SK-N-SH (cell line): ENCODE measurements at regions not wholly inside any gene's neighbourhood (a gene's known extent, or its start where the extent isn't known, plus 50 kb on each side); places are given as distances from the start of the nearest gene placed in this dataset.

Experiments
- TF ChIP-seq, protein P1 (sequence below): IDR thresholded peaks from 2 replicates; pipeline ENCODE4 v1.6.1; 2012; ENCODE audit warnings: mild to moderate bottlenecking, low read depth, low read length, moderate library complexity
- TF ChIP-seq, protein P2 (sequence below): fragments of 200-600 bp; sonication (generic); IDR thresholded peaks from 2 replicates; pipeline ENCODE4 v1.6.1; 2017; ENCODE audit warnings: antibody characterized with exemption, mild to moderate bottlenecking, moderate library complexity
- TF ChIP-seq, protein P3 (sequence below): IDR thresholded peaks from 2 replicates; pipeline ENCODE4 v1.4.0; 2012; ENCODE audit warnings: low read depth, borderline replicate concordance

DNA sequence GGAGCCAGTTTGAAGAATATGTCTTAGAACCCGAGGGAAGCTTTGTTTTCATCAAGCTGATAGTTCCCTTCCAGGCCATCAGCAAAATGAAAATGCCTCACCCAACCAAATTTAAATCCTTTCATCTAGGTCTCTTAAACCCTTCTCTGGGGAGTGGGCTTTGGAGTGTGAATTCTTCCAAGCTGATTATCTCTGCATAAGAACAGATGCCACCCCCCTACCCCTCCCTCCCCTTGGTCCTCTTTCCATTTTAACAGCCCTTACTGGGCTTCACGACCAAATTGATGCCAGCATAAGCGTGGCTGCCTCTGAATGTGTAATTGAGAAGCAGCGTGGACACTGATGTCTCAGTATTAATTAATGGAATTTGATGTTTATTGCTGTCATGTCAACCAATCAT lies 509.7 kb upstream of the CLINT1 start:
- TF ChIP-seq, protein P1, sequence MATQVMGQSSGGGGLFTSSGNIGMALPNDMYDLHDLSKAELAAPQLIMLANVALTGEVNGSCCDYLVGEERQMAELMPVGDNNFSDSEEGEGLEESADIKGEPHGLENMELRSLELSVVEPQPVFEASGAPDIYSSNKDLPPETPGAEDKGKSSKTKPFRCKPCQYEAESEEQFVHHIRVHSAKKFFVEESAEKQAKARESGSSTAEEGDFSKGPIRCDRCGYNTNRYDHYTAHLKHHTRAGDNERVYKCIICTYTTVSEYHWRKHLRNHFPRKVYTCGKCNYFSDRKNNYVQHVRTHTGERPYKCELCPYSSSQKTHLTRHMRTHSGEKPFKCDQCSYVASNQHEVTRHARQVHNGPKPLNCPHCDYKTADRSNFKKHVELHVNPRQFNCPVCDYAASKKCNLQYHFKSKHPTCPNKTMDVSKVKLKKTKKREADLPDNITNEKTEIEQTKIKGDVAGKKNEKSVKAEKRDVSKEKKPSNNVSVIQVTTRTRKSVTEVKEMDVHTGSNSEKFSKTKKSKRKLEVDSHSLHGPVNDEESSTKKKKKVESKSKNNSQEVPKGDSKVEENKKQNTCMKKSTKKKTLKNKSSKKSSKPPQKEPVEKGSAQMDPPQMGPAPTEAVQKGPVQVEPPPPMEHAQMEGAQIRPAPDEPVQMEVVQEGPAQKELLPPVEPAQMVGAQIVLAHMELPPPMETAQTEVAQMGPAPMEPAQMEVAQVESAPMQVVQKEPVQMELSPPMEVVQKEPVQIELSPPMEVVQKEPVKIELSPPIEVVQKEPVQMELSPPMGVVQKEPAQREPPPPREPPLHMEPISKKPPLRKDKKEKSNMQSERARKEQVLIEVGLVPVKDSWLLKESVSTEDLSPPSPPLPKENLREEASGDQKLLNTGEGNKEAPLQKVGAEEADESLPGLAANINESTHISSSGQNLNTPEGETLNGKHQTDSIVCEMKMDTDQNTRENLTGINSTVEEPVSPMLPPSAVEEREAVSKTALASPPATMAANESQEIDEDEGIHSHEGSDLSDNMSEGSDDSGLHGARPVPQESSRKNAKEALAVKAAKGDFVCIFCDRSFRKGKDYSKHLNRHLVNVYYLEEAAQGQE, result no peak
- TF ChIP-seq, protein P2, sequence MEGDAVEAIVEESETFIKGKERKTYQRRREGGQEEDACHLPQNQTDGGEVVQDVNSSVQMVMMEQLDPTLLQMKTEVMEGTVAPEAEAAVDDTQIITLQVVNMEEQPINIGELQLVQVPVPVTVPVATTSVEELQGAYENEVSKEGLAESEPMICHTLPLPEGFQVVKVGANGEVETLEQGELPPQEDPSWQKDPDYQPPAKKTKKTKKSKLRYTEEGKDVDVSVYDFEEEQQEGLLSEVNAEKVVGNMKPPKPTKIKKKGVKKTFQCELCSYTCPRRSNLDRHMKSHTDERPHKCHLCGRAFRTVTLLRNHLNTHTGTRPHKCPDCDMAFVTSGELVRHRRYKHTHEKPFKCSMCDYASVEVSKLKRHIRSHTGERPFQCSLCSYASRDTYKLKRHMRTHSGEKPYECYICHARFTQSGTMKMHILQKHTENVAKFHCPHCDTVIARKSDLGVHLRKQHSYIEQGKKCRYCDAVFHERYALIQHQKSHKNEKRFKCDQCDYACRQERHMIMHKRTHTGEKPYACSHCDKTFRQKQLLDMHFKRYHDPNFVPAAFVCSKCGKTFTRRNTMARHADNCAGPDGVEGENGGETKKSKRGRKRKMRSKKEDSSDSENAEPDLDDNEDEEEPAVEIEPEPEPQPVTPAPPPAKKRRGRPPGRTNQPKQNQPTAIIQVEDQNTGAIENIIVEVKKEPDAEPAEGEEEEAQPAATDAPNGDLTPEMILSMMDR, result no peak
- TF ChIP-seq, protein P3, sequence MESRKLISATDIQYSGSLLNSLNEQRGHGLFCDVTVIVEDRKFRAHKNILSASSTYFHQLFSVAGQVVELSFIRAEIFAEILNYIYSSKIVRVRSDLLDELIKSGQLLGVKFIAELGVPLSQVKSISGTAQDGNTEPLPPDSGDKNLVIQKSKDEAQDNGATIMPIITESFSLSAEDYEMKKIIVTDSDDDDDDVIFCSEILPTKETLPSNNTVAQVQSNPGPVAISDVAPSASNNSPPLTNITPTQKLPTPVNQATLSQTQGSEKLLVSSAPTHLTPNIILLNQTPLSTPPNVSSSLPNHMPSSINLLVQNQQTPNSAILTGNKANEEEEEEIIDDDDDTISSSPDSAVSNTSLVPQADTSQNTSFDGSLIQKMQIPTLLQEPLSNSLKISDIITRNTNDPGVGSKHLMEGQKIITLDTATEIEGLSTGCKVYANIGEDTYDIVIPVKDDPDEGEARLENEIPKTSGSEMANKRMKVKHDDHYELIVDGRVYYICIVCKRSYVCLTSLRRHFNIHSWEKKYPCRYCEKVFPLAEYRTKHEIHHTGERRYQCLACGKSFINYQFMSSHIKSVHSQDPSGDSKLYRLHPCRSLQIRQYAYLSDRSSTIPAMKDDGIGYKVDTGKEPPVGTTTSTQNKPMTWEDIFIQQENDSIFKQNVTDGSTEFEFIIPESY, result no peak
